GM18867 (cell line): ENCODE measurements at regions not wholly inside any gene's neighbourhood (a gene's known extent, or its start where the extent isn't known, plus 50 kb on each side); places are given as distances from the start of the nearest gene placed in this dataset.
"Not testable (repeated sequence)": the region's sequence is repeated elsewhere in the genome, so short reads cannot be mapped to it uniquely, and the experiment has no call there.

ENCODE experiments used
- ATAC-seq: cut with Tn5 transposase; IDR thresholded peaks from one replicate; pipeline ENCODE4 v1.9.1; 2021; ENCODE audit warnings: mild to moderate bottlenecking, moderate library complexity; ENCODE audit not compliant: unreplicated experiment

GRCh38 chr2:149768320-149768799 lies 180.8 kb upstream of the MMADHC start:
- ATAC-seq: no peak

- ATAC-seq: no peak
These were observed 180.0 kb upstream of the MMADHC start for GRCh38 chr2:149767516-149767974.

GRCh38 chr2:149766339-149766738 lies 178.8 kb upstream of the MMADHC start:
- no peak for ATAC-seq

- no peak for ATAC-seq
These were observed 178.1 kb upstream of the MMADHC start for GRCh38 chr2:149765636-149766035.

- no peak for ATAC-seq
These were observed 177.4 kb upstream of the MMADHC start for GRCh38 chr2:149765003-149765402.

GRCh38 chr2:149763358-149763757 lies 175.8 kb upstream of the MMADHC start:
- ATAC-seq: no peak

- no peak for ATAC-seq
These were observed 174.0 kb upstream of the MMADHC start for GRCh38 chr2:149761611-149762010.

- ATAC-seq: not testable (repeated sequence)
These were observed 171.8 kb upstream of the MMADHC start for GRCh38 chr2:149759382-149759781.

- not testable (repeated sequence) for ATAC-seq
These were observed 167.1 kb upstream of the MMADHC start for GRCh38 chr2:149754722-149755121.

GRCh38 chr2:149747456-149747855 lies 159.9 kb upstream of the MMADHC start:
- no peak for ATAC-seq

GRCh38 chr2:149745396-149746230 lies 158.0 kb upstream of the MMADHC start:
- ATAC-seq: no peak

- ATAC-seq: no peak
These were observed 157.3 kb upstream of the MMADHC start for GRCh38 chr2:149744865-149745264.

GRCh38 chr2:149743842-149744448 lies 156.4 kb upstream of the MMADHC start:
- ATAC-seq: no peak

- ATAC-seq: no peak
These were observed 154.1 kb upstream of the MMADHC start for GRCh38 chr2:149741646-149742045.

GRCh38 chr2:149740490-149740889 lies 152.9 kb upstream of the MMADHC start:
- ATAC-seq: no peak

- no peak for ATAC-seq
These were observed 152.3 kb upstream of the MMADHC start for GRCh38 chr2:149739883-149740265.

- ATAC-seq: no peak
These were observed 151.8 kb upstream of the MMADHC start for GRCh38 chr2:149739171-149739882.

- ATAC-seq: no peak
These were observed 151.2 kb upstream of the MMADHC start for GRCh38 chr2:149738767-149739166.

GRCh38 chr2:149737896-149738295 lies 150.3 kb upstream of the MMADHC start:
- no peak for ATAC-seq

GRCh38 chr2:149735237-149735958 lies 147.8 kb upstream of the MMADHC start:
- no peak for ATAC-seq
